Bronchial epithelial cell (primary cell): ENCODE measurements at regions not wholly inside any gene's neighbourhood (a gene's known extent, or its start where the extent isn't known, plus 50 kb on each side); places are given as distances from the start of the nearest gene placed in this dataset.
"Not testable (repeated sequence)": the region's sequence is repeated elsewhere in the genome, so short reads cannot be mapped to it uniquely, and the experiment has no call there.

ENCODE experiments used
- DNase-seq: peaks from one replicate; pipeline ENCODE4 v3.0.0-alpha.2; 2010; ENCODE audit warnings: low read depth
- FAIRE-seq: peaks from 2 replicates; lab custom pipeline; 2011; peaks lifted over from hg19 to GRCh38; lab: Jason Lieb, UNC
- H3K27me3 ChIP-seq: 2 replicates; pipeline ENCODE4 v1.5.1; 2011; ENCODE audit warnings: low read length; ENCODE audit not compliant: control insufficient read depth, insufficient read depth
- H3K36me3 ChIP-seq: 2 replicates; pipeline ENCODE4 v1.5.1; 2011; ENCODE audit warnings: low read length; ENCODE audit not compliant: control insufficient read depth, insufficient read depth
- H3K4me3 ChIP-seq: 2 replicates; pipeline ENCODE4 v1.5.1; 2011; ENCODE audit warnings: mild to moderate bottlenecking, low read depth, low read length, control low read depth
- CTCF ChIP-seq: IDR thresholded peaks from 2 replicates; pipeline ENCODE4 v1.5.1; 2011; ENCODE audit warnings: mild to moderate bottlenecking, moderate library complexity, low read length, control low read depth, inconsistent platforms; ENCODE audit not compliant: insufficient read depth, severe bottlenecking

DNA sequence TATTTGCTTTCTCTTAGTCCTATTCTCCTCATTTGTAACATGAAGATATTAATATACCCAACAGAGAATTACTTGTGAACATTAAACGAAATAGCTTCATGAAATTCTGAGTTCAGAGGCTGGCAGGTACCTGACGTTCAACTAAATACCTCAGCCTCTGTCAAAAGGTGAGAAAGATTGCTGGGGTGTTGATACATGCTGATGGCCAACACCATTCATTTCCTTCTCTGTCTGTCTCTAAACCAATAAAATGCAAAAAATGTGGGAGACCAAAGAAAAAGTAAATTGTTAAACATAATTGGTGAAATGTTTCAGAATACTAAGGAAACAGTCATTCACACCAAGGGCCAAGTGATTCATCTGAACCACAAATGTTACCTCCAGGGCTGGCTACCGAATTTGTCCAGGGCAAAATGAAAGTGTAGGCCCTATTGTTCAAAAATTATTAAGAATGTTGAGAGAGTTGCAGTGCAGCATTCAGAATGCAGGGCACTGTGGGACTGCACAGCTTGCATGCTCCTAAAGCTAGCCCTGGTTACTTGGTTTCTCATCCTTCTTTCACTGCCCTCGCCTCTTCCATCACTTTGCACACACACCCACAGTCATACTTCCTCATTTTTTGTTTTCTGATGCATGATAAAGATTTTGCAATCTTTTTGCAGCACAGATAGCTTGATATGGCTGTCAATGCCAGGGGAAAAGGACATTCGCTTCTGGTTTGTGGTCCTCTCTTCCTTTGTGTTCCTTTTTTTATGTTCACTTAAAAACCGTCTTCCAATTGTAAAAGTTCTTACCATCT, 414.3 kb upstream of the NR5A2 start:
- no peak for TF ChIP-seq CTCF
- Histone ChIP-seq H3K36me3 (no peaks in the 10 kb centered on the region), H3K27me3 (no peaks in the 10 kb centered on the region), H3K4me3 (no peak overlapping the region)
- FAIRE-seq, result no peak
- DNase-seq, result peak; percentile 73

GRCh38 chr1:199616947-199617346, 410.6 kb upstream of the NR5A2 start:
- no peak for TF ChIP-seq CTCF
- Histone ChIP-seq H3K36me3 (no peaks in the 10 kb centered on the region), H3K27me3 (no peaks in the 10 kb centered on the region), H3K4me3 (no peak overlapping the region)
- DNase-seq (no peak), FAIRE-seq (no peak)

DNA sequence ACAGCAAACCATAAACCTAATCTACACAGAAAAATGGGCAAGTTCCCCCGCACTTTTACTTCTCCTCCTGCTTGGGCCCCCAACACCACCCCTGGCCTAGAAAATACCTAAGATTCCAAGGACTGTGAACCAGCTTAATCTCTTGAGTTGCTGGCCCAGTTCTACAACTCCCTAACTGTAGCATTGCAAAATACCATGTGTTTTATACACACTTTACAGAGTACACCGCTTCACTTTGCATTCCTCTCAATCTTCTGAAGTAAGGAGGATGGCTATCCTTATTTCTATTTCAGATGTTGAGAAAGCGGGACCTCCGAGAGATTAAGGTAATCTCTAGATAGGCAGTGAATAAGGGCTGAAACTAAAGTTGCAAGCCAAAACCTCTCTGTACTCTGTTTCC, 408.3 kb upstream of the NR5A2 start:
- TF ChIP-seq CTCF, result no peak
- no peaks in the 10 kb centered on the region for H3K27me3 ChIP-seq
- FAIRE-seq, result no peak

DNA sequence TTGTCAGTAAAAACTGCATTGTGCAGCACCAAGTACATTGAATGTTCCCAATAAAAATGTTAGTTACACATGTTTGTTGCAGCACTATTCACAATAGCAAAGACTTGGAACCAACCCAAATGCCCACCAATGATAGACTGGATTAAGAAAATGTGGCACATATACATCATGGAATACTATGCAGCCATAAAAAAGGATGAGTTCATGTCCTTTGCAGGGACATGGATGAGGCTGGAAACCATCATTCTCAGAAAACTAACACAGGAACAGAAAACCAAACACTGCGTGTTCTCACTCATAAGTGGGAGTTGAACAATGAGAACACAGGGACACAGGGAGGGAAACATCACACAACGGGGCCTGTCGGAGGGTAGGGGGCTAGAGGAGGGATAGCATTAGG, 401.3 kb upstream of the NR5A2 start:
- FAIRE-seq, result not testable (repeated sequence)

More for the DNA sequence above, 408.3 kb upstream of the NR5A2 start:
- H3K4me3 ChIP-seq, result no peak overlapping the region
- no peak for DNase-seq
- H3K36me3 ChIP-seq, result no peaks in the 10 kb centered on the region

DNA sequence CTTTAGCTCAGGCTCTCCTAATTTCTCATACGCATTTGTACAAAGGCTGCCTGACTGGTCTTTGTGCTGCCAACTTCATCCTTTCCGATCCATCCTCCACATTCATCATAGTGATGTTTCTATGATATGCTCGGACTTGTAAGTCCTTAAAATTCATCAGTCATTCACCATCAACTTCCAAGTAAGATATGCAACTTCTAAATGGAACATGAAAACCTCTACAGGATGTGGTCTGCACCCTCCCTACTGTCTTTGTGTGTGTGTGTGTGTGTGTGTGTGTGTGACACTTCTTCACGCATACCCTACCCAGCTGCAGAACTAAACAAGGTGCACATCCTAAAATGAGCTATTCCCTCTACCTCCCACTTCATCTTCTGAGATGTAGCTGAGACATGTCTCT, 397.9 kb upstream of the NR5A2 start:
- no peak for TF ChIP-seq CTCF
- H3K27me3 ChIP-seq, result no peaks in the 10 kb centered on the region
- FAIRE-seq (no peak), DNase-seq (peak; percentile 91)
- no peak overlapping the region for H3K4me3 ChIP-seq
- H3K36me3 ChIP-seq, result no peaks in the 10 kb centered on the region

More for the DNA sequence above, 401.3 kb upstream of the NR5A2 start:
- H3K36me3 ChIP-seq, H3K4me3 ChIP-seq, H3K27me3 ChIP-seq, DNase-seq: not testable (repeated sequence)

DNA sequence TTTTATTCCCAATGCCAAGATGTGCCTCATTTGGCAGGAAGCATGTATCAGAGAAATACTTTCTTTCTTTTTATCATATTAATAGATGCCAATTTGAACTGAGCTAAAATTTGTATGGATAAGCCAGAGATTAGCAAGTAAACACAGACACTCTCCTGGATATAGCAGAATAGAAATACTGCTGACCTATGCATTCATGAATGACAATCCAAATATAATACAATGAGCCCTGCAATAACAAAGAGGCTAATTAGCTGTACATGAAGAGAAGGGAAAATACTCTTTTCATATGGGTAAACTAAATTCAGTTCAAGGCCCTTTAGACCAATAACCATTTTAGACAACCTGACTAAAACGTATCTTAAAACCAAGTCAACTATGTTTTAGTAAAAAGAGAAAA, 388.1 kb upstream of the NR5A2 start:
- Histone ChIP-seq H3K36me3 (no peaks in the 10 kb centered on the region), H3K27me3 (no peaks in the 10 kb centered on the region), H3K4me3 (no peak overlapping the region)
- no peak for FAIRE-seq
- no peak for TF ChIP-seq CTCF
- no peak for DNase-seq
